ENCODE measurements at regions not wholly inside any gene's neighbourhood (a gene's known extent, or its start where the extent isn't known, plus 50 kb on each side); places are given as distances from the start of the nearest gene placed in this dataset.
"Not testable (repeated sequence)": the region's sequence is repeated elsewhere in the genome, so short reads cannot be mapped to it uniquely, and the experiment has no call there.

GRCh38 chr3:110704332-110704731 lies 367.3 kb upstream of the NECTIN3 start:
- ATAC-seq; H3K27me3 Mint-ChIP-seq; H3K4me1 Mint-ChIP-seq; DNase-seq; H3K4me3 Mint-ChIP-seq; H3K36me3 Mint-ChIP-seq (ENCODE audit: low read depth); H3K9me3 ChIP-seq (ENCODE audit: control insufficient read depth, low read length, poor library complexity, severe bottlenecking); H3K27ac Mint-ChIP-seq: not testable (repeated sequence)

- H3K36me3 Mint-ChIP-seq (ENCODE audit: low read depth) = peaks cover 2% of the 10 kb centered on the region
- peaks cover 5% of the 10 kb centered on the region for H3K27me3 Mint-ChIP-seq
- no peak overlapping the region for H3K4me3 Mint-ChIP-seq
- ATAC-seq (no peak), DNase-seq (no peak)
- H3K4me1 Mint-ChIP-seq = no peaks in the 10 kb centered on the region
- H3K27ac Mint-ChIP-seq = no peak overlapping the region
- H3K9me3 ChIP-seq (ENCODE audit: control insufficient read depth, low read length, poor library complexity, severe bottlenecking) = no peaks in the 10 kb centered on the region
Observed at GRCh38 chr3:110708156-110708555, 363.5 kb upstream of the NECTIN3 start.

- H3K4me1 Mint-ChIP-seq = no peaks in the 10 kb centered on the region
- H3K27ac Mint-ChIP-seq = no peak overlapping the region
- H3K27me3 Mint-ChIP-seq = peaks cover 5% of the 10 kb centered on the region
- no peaks in the 10 kb centered on the region for H3K9me3 ChIP-seq (ENCODE audit: control insufficient read depth, low read length, poor library complexity, severe bottlenecking)
- ATAC-seq = no peak
- no peaks in the 10 kb centered on the region for H3K36me3 Mint-ChIP-seq (ENCODE audit: low read depth)
- DNase-seq = no peak
- no peak overlapping the region for H3K4me3 Mint-ChIP-seq
Observed at GRCh38 chr3:110710156-110710555, 361.5 kb upstream of the NECTIN3 start.

GRCh38 chr3:110710603-110711002 lies 361.0 kb upstream of the NECTIN3 start:
- no peaks in the 10 kb centered on the region for H3K9me3 ChIP-seq (ENCODE audit: control insufficient read depth, low read length, poor library complexity, severe bottlenecking)
- Mint-ChIP-seq H3K36me3 (ENCODE audit: low read depth) (no peaks in the 10 kb centered on the region), H3K4me1 (no peaks in the 10 kb centered on the region), H3K4me3 (no peak overlapping the region), H3K27me3 (peaks cover 5% of the 10 kb centered on the region), H3K27ac (no peak overlapping the region)
- DNase-seq = no peak
- no peak for ATAC-seq

- Mint-ChIP-seq H3K27me3 (peaks cover 5% of the 10 kb centered on the region), H3K36me3 (ENCODE audit: low read depth) (no peaks in the 10 kb centered on the region), H3K27ac (no peak overlapping the region), H3K4me1 (no peaks in the 10 kb centered on the region), H3K4me3 (no peak overlapping the region)
- no peaks in the 10 kb centered on the region for H3K9me3 ChIP-seq (ENCODE audit: control insufficient read depth, low read length, poor library complexity, severe bottlenecking)
- DNase-seq = no peak
- no peak for ATAC-seq
Observed at GRCh38 chr3:110711130-110711832, 360.3 kb upstream of the NECTIN3 start.

- ATAC-seq (no peak), DNase-seq (no peak)
- no peaks in the 10 kb centered on the region for H3K4me1 Mint-ChIP-seq
- H3K9me3 ChIP-seq (ENCODE audit: control insufficient read depth, low read length, poor library complexity, severe bottlenecking) = no peaks in the 10 kb centered on the region
- no peak overlapping the region for H3K4me3 Mint-ChIP-seq
- peaks cover 5% of the 10 kb centered on the region for H3K27me3 Mint-ChIP-seq
- H3K27ac Mint-ChIP-seq = no peak overlapping the region
- no peaks in the 10 kb centered on the region for H3K36me3 Mint-ChIP-seq (ENCODE audit: low read depth)
Observed at GRCh38 chr3:110711851-110712516, 359.6 kb upstream of the NECTIN3 start.

GRCh38 chr3:110727056-110727455 lies 344.6 kb upstream of the NECTIN3 start:
- no peak overlapping the region for H3K4me3 Mint-ChIP-seq
- no peaks in the 10 kb centered on the region for H3K4me1 Mint-ChIP-seq
- DNase-seq (no peak), ATAC-seq (no peak)
- H3K27me3 Mint-ChIP-seq = peaks cover 18% of the 10 kb centered on the region
- H3K36me3 Mint-ChIP-seq (ENCODE audit: low read depth) = no peaks in the 10 kb centered on the region
- no peak overlapping the region for H3K27ac Mint-ChIP-seq
- H3K9me3 ChIP-seq (ENCODE audit: control insufficient read depth, low read length, poor library complexity, severe bottlenecking) = no peaks in the 10 kb centered on the region

GRCh38 chr3:110731148-110731547 lies 340.5 kb upstream of the NECTIN3 start:
- no peaks in the 10 kb centered on the region for H3K4me1 Mint-ChIP-seq
- H3K36me3 Mint-ChIP-seq (ENCODE audit: low read depth) = no peaks in the 10 kb centered on the region
- peaks cover 21% of the 10 kb centered on the region for H3K27me3 Mint-ChIP-seq
- no peak overlapping the region for H3K27ac Mint-ChIP-seq
- ATAC-seq (no peak), DNase-seq (no peak)
- H3K4me3 Mint-ChIP-seq = no peak overlapping the region
- no peaks in the 10 kb centered on the region for H3K9me3 ChIP-seq (ENCODE audit: control insufficient read depth, low read length, poor library complexity, severe bottlenecking)

- DNase-seq (no peak), ATAC-seq (no peak)
- Mint-ChIP-seq H3K4me1 (no peaks in the 10 kb centered on the region), H3K36me3 (ENCODE audit: low read depth) (no peaks in the 10 kb centered on the region), H3K27me3 (peaks cover 21% of the 10 kb centered on the region), H3K4me3 (no peak overlapping the region), H3K27ac (no peak overlapping the region)
- H3K9me3 ChIP-seq (ENCODE audit: control insufficient read depth, low read length, poor library complexity, severe bottlenecking) = no peaks in the 10 kb centered on the region
Observed at GRCh38 chr3:110732420-110732819, 339.2 kb upstream of the NECTIN3 start.

- H3K36me3 Mint-ChIP-seq (ENCODE audit: low read depth) = no peaks in the 10 kb centered on the region
- DNase-seq = no peak
- H3K4me1 Mint-ChIP-seq = no peaks in the 10 kb centered on the region
- H3K9me3 ChIP-seq (ENCODE audit: control insufficient read depth, low read length, poor library complexity, severe bottlenecking) = no peaks in the 10 kb centered on the region
- ATAC-seq = no peak
- H3K27ac Mint-ChIP-seq = no peak overlapping the region
- peaks cover 21% of the 10 kb centered on the region for H3K27me3 Mint-ChIP-seq
- no peak overlapping the region for H3K4me3 Mint-ChIP-seq
Observed at GRCh38 chr3:110733045-110733444, 338.6 kb upstream of the NECTIN3 start.

GRCh38 chr3:110734524-110734923 lies 337.1 kb upstream of the NECTIN3 start:
- H3K27me3 Mint-ChIP-seq = peaks cover 18% of the 10 kb centered on the region
- no peaks in the 10 kb centered on the region for H3K36me3 Mint-ChIP-seq (ENCODE audit: low read depth)
- H3K4me1 Mint-ChIP-seq = no peaks in the 10 kb centered on the region
- ATAC-seq (no peak), DNase-seq (no peak)
- no peak overlapping the region for H3K4me3 Mint-ChIP-seq
- no peak overlapping the region for H3K27ac Mint-ChIP-seq
- H3K9me3 ChIP-seq (ENCODE audit: control insufficient read depth, low read length, poor library complexity, severe bottlenecking) = no peaks in the 10 kb centered on the region

GRCh38 chr3:110736332-110736731 lies 335.3 kb upstream of the NECTIN3 start:
- H3K27me3 Mint-ChIP-seq = peaks cover 7% of the 10 kb centered on the region
- no peaks in the 10 kb centered on the region for H3K36me3 Mint-ChIP-seq (ENCODE audit: low read depth)
- H3K9me3 ChIP-seq (ENCODE audit: control insufficient read depth, low read length, poor library complexity, severe bottlenecking) = no peaks in the 10 kb centered on the region
- H3K4me3 Mint-ChIP-seq = no peak overlapping the region
- no peak for DNase-seq
- no peak overlapping the region for H3K27ac Mint-ChIP-seq
- H3K4me1 Mint-ChIP-seq = no peaks in the 10 kb centered on the region
- ATAC-seq = no peak

- Mint-ChIP-seq H3K4me1 (no peaks in the 10 kb centered on the region), H3K27ac (no peak overlapping the region), H3K4me3 (no peak overlapping the region), H3K36me3 (ENCODE audit: low read depth) (no peaks in the 10 kb centered on the region), H3K27me3 (peaks cover 7% of the 10 kb centered on the region)
- DNase-seq (no peak), ATAC-seq (no peak)
- H3K9me3 ChIP-seq (ENCODE audit: control insufficient read depth, low read length, poor library complexity, severe bottlenecking) = no peaks in the 10 kb centered on the region
Observed at GRCh38 chr3:110738531-110738930, 333.1 kb upstream of the NECTIN3 start.

- H3K9me3 ChIP-seq (ENCODE audit: control insufficient read depth, low read length, poor library complexity, severe bottlenecking) = no peaks in the 10 kb centered on the region
- H3K27me3 Mint-ChIP-seq = no peaks in the 10 kb centered on the region
- H3K4me1 Mint-ChIP-seq = no peaks in the 10 kb centered on the region
- H3K4me3 Mint-ChIP-seq = no peak overlapping the region
- H3K36me3 Mint-ChIP-seq (ENCODE audit: low read depth) = peaks cover 2% of the 10 kb centered on the region
- ATAC-seq (no peak), DNase-seq (no peak)
- no peak overlapping the region for H3K27ac Mint-ChIP-seq
Observed at GRCh38 chr3:110741891-110742290, 329.7 kb upstream of the NECTIN3 start.

Data from T-helper 17 cell (primary cell).